H54 (cell line): ENCODE measurements at regions not wholly inside any gene's neighbourhood (a gene's known extent, or its start where the extent isn't known, plus 50 kb on each side); places are given as distances from the start of the nearest gene placed in this dataset.

Source experiments
- DNase-seq: peaks from one replicate; pipeline ENCODE4 v3.0.0; 2011; ENCODE audit warnings: low spot score, mixed read lengths; ENCODE audit not compliant: insufficient read length
- FAIRE-seq: peaks from 3 replicates; lab custom pipeline; 2011; peaks lifted over from hg19 to GRCh38; lab: Jason Lieb, UNC
- POLR2A ChIP-seq: IDR thresholded peaks from 2 replicates; pipeline ENCODE4 v1.6.1; 2011; ENCODE audit warnings: low read depth, mild to moderate bottlenecking, low read length

DNA sequence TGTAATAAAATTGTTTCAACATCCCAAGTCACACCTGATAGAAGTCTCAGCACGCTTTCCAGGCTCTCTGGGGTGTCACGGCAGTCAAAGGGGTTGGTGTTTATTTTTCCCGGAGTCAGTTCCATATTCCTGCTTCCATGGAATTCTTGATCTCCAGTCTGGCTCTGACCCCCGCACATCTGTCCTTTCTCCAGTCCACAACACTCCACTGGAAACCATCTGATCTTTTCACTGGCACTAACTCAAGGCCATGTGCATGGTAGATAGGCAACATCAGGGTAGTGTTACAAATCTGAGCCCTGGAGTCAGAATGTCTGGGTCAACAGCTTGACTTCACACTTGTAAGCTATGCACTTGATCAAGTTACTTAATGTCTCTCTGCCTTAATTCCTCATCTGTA, 176.2 kb downstream of the WDR11 start:
- FAIRE-seq: no peak
- no peak for TF ChIP-seq POLR2A
- no peak for DNase-seq

DNA sequence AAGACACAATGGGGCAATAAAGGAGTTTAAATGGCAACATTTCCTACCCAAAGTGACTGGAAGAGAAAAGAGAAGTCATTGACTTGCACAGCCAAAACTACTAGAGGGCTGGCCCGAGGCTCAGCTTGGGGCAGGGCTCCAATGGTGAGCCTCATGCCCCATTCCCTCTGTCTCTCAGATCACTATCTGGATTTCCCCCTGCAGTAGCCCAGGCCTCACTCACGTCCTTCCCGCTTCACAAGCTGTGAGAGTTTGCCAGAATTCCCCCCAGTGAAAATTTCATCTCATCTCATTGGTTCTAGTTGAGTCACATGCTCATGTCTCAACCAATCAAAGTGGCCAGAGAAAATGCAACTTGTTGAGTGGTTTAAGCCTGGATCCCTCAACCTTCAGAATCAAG, 181.3 kb downstream of the WDR11 start:
- no peak for DNase-seq
- FAIRE-seq: no peak
- TF ChIP-seq POLR2A: no peak

DNA sequence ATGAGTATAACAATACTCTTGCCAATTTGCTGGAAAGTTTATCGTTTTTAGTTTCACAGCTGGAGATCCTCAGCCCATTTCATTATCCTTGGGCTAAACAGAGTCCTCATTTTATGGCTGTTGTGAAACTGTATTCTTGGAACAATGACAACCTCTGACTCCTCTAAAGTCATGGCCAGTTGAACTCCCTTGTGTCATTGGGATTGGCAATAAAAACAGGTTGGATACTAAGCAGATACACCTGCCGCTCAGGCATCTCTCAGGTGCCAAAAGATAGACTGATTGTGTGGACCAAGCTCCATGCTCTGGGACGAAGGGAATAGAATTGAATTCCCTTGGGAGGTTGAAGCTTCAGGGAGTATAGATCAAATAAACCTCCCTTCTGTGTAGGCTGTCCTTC, 182.2 kb downstream of the WDR11 start:
- DNase-seq: no peak
- FAIRE-seq: no peak
- TF ChIP-seq POLR2A: no peak

DNA sequence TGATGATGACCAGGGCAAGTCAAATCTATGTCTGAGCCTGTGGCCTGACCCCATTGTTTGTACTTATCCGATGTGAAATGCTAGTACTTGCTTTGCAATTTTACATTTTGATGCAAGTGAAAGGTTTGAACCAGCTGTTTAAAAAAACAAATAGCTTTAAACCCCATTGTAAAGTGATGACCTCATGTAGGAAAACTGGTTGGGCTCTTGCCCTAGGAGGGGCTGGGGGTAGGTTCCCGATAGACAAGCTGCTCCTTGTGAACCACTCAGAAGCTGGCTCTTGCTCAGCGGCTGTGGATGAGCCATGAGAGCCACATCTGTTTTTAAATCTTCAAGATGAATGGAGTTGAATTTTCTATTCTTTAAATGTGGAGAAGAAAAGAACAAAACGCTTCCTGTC, 185.3 kb downstream of the WDR11 start:
- DNase-seq: no peak
- TF ChIP-seq POLR2A: no peak
- no peak for FAIRE-seq

DNA sequence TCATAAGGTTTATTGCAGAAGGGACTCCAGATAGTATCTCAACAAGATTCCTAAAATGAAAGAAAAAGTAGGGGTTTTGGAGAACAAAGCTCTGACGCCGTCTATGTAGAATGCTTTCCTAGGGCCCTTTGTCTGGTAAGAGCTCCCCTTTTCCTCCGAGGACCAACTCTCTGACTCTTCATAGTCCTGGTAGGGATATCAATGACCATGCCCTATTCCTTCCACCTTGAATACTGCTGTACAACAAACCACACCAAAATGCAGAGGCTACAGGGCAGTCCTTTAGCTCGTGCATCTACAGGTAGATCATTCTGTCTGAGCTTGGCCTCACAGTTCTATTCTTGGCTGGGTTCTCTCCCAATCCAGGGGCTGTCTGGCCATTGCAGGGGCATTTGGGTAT, 190.3 kb downstream of the WDR11 start:
- no peak for FAIRE-seq
- no peak for TF ChIP-seq POLR2A
- no peak for DNase-seq

DNA sequence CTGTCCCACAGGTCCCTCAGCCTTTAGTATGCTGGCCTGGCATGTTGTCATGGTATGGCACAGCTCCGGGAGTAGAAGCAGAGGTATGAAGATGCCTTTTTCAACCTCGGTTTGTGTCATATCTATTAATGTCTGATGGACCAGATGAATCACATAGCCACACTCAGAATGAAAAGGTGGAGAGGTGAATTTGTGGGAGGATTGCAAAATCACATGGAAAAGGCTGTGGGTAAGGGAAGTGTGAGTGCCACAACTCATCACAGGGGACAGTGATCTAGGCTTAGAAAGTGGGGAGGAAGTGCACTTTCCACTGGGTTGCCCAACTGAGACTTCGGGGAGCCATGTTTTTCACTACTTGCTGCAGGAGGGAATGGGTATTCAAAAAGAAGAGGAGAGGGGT, 190.7 kb downstream of the WDR11 start:
- DNase-seq: no peak
- no peak for FAIRE-seq
- no peak for TF ChIP-seq POLR2A

DNA sequence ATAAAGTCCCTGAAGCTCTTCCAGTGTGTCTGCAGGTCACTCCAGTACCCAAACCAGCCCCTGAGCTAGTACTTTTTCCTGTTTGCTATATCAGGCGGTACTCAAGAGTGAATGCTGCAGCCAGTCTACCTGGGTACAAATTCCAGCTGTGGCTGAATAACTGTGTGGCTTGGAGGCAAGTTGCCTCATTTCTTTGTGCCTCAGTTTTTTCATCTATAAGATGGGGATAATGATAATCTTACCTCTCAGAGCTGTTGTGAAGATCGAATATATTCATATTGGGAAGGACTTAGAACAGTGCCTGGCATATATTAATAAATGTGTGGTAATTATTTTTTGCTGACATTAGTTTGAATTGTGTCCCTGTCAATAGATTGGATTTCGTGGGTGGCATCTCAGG, 191.2 kb downstream of the WDR11 start:
- TF ChIP-seq POLR2A: no peak
- FAIRE-seq: no peak

DNA sequence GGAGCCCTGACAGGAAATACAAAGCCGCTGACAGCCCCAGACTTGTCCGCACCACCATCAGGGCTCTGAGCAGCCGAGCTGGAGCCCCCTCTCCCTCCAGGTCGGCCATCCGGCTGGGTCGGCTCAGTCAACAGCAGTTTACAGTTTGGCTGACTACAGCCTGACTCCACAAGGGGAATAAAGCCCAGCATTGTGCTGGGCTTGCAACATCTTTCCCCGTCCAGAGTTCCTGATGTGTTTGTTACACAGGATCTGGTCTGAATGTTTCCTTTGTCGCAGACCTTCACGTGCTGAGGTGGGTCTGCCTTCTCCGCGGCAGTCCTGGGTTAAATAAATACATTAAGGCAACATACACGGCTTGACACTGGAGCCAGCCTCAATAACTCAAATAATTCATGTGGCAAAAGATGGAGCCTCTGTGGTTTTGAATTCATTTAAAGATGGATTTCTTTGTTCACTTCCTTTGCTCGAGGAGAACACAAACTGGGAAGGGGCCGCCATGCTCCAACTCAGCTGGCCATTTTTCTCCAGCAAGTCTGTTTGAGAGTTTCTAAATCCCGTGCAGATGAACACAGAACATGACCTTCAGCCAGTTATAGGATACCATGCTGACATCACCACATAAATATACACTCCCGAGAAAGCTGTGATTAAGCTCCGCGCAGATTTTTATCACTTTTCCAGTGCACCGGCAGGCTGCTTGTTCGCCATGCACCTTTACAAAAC, 192.1 kb downstream of the WDR11 start:
- TF ChIP-seq POLR2A: no peak
- DNase-seq (no peak), FAIRE-seq (no peak)

More for the DNA sequence above, 191.2 kb downstream of the WDR11 start:
- DNase-seq: no peak

DNA sequence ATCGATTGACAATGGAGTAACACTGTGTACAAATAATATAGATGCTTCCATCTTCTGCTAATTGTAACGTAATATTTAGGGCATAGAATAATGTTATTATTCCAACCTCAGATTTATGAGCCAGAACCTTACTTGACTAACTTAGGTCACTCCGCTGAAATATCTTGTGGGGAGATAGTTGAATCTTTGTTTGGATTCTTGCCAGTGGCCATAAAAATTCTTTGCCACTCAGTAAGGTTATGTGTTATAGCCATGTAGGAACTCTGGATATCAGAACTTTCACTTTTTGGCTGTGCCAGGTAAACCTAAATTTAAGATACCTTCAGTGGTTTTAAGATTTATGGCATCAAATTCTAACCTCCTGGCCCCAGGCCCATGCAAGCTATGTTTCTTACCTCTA, 197.6 kb downstream of the WDR11 start:
- no peak for TF ChIP-seq POLR2A
- DNase-seq (no peak), FAIRE-seq (no peak)

DNA sequence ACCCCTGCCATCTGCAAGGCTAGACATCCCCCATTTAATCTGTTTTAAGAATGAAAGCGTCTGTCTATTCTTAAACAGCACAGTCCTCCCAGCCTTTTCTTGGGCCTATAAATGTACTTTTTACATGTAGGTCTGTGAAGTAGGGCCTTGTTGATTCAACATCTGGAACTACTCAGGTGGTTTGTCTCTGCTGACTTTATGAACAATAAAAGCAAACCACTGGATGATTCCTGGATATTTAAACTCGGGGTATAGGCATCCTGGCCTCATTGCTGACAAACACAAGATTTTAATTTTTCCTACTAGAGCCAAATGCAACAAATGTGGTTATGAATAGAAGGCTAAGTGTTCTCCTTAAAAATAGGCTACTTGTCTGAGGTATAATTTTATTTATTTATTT, 198.3 kb downstream of the WDR11 start:
- no peak for FAIRE-seq
- TF ChIP-seq POLR2A: no peak
- no peak for DNase-seq

DNA sequence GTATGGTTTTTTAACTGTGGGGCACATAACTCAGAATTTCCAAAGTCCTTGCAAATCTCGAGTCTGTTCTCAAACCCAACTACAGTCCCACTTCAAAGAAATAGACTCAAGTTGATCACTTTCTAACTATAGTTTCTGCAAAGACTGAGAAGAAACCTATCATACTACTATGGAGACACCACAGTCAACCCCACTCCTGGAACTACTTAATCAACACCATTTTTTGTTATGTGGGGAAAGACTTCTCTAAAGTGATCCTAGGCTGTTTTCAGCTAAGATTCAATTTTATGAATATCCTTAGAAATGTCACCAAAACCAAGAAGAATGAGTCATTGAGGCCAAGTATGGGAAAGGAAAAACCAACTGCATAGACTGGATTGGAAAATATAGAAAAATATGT, 198.8 kb downstream of the WDR11 start:
- no peak for TF ChIP-seq POLR2A
- DNase-seq (no peak), FAIRE-seq (no peak)

DNA sequence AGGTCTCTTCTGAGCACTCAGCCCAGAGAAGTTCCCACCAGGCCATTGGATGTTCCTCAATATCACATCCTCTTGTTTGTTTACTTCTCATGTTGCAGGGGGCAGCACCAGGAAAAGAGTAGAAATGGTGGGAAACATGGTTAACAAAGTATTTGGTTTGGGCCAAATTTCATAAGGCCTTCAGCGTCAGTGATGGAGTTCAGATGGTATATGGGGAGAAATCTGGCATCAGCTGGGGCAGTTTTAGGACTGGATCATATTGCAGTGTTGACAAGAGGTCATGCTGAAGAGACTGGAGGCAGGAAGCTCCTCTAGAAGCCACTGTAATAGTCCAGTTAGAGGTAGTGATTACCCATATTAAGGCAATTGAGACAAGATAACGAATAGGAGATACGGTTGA, 200.0 kb downstream of the WDR11 start:
- DNase-seq (no peak), FAIRE-seq (no peak)
- no peak for TF ChIP-seq POLR2A

DNA sequence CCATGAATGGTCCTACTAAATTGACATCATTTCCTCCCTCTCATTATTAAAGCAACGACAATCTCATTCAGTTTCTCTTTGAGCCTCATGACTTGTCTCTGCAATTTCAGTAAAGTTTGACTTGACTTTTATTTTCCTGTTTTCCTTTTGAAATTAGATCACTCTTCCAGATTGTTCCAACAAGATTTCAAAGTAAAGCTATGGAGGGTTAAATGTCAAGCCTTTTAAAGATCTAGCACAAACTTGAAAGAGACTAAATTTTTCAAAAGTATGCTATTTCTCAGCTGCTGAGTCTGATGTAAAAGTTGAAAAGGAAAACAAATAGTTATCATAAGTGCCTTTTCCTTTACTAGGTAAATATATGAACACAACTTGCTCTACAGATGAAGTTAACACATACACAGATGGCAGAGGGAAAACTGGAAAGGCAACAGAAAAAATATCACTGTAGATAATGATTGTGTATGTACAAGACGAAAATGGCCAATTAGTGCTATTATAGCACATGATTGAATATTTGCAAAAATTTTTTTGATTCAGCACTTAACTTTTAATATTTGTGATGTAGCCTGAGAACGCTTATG, 200.6 kb downstream of the WDR11 start:
- FAIRE-seq (no peak), DNase-seq (no peak)
- no peak for TF ChIP-seq POLR2A

DNA sequence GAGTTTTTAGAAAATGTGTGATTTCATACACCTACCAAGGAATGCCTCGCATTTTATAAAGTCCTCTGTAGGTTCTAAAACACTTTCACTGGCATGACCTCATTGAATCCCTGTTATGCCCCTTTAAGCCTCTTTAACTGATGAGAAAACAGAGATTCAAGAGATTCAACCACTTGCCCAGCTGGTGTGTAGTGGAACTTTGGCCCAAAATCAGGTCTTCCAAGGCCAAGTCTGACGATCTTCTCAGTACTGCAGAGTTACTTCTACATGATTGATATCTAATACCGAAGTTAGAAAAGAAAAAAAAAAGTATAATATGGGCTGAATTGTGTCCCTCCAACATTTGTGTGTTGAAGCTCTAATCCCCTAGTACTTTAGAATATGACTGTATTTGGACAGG, 202.0 kb downstream of the WDR11 start:
- no peak for TF ChIP-seq POLR2A
- no peak for FAIRE-seq
- DNase-seq: no peak

DNA sequence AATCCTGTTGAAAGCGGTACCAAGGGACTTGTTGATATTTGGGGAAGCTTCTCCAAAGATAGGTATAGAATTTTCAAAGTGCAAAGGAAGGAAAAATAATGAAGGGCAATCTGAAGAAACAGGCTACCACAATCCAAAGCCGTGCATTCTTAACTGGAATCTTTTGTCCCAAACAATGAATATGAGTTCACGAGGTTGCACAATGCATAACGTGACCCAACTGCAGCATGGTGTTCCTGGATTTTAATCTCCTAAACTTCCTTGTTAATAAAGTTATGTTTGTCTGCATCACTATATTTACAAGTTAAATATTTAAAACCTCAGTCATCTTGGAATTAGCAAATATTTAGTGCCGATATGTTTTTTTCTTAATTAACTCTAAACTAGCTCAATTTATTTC, 203.7 kb downstream of the WDR11 start:
- no peak for FAIRE-seq

More for the DNA sequence above, 203.7 kb downstream of the WDR11 start:
- TF ChIP-seq POLR2A: no peak
- DNase-seq: no peak
